ENCODE measurements at regions not wholly inside any gene's neighbourhood (a gene's known extent, or its start where the extent isn't known, plus 50 kb on each side); places are given as distances from the start of the nearest gene placed in this dataset.

GRCh38 chr12:28937196-28937595 is 211.9 kb upstream of the FAR2 start:
- no peak for DNase-seq (ENCODE audit: low read depth in 2 of 2)

GRCh38 chr12:28938056-28938455 is 211.0 kb upstream of the FAR2 start:
- no peak for DNase-seq (ENCODE audit: low read depth in 2 of 2)

- no peak for DNase-seq (ENCODE audit: low read depth in 2 of 2)
Observed at GRCh38 chr12:28938581-28939235, 210.4 kb upstream of the FAR2 start.

- DNase-seq (ENCODE audit: low read depth in 2 of 2): no peak
Observed at GRCh38 chr12:28939427-28939826, 209.7 kb upstream of the FAR2 start.

GRCh38 chr12:28941248-28941647 is 207.8 kb upstream of the FAR2 start:
- DNase-seq (ENCODE audit: low read depth in 2 of 2): no peak

GRCh38 chr12:28946361-28946760 is 202.7 kb upstream of the FAR2 start:
- no peak for DNase-seq (ENCODE audit: low read depth in 2 of 2)

GRCh38 chr12:28948685-28949084 is 200.4 kb upstream of the FAR2 start:
- DNase-seq (ENCODE audit: low read depth in 2 of 2): no peak

GRCh38 chr12:28949184-28949583 is 199.9 kb upstream of the FAR2 start:
- DNase-seq (ENCODE audit: low read depth in 2 of 2): no peak

GRCh38 chr12:28950049-28950448 is 199.0 kb upstream of the FAR2 start:
- DNase-seq (ENCODE audit: low read depth in 2 of 2): no peak

- no peak for DNase-seq (ENCODE audit: low read depth in 2 of 2)
Observed at GRCh38 chr12:28951935-28952334, 197.1 kb upstream of the FAR2 start.

GRCh38 chr12:28954333-28954732 is 194.7 kb upstream of the FAR2 start:
- no peak for DNase-seq (ENCODE audit: low read depth in 2 of 2)

GRCh38 chr12:28955491-28955890 is 193.6 kb upstream of the FAR2 start:
- DNase-seq (ENCODE audit: low read depth in 2 of 2): no peak

GRCh38 chr12:28955931-28956330 is 193.1 kb upstream of the FAR2 start:
- no peak for DNase-seq (ENCODE audit: low read depth in 2 of 2)

GRCh38 chr12:28958553-28959195 is 190.4 kb upstream of the FAR2 start:
- no peak for DNase-seq (ENCODE audit: low read depth in 2 of 2)

GRCh38 chr12:28961948-28962384 is 187.1 kb upstream of the FAR2 start:
- no peak for DNase-seq (ENCODE audit: low read depth in 2 of 2)

- DNase-seq (ENCODE audit: low read depth in 2 of 2): no peak
Observed at GRCh38 chr12:28963554-28963953, 185.5 kb upstream of the FAR2 start.

GRCh38 chr12:28966046-28966780 is 182.9 kb upstream of the FAR2 start:
- no peak for DNase-seq (ENCODE audit: low read depth in 2 of 2)

GRCh38 chr12:28967426-28967825 is 181.7 kb upstream of the FAR2 start:
- DNase-seq (ENCODE audit: low read depth in 2 of 2): no peak

GRCh38 chr12:28973491-28973890 is 175.6 kb upstream of the FAR2 start:
- no peak for DNase-seq (ENCODE audit: low read depth in 2 of 2)

- DNase-seq (ENCODE audit: low read depth in 2 of 2): no peak
Observed at GRCh38 chr12:28974166-28974565, 174.9 kb upstream of the FAR2 start.

- DNase-seq (ENCODE audit: low read depth in 2 of 2): no peak
Observed at GRCh38 chr12:28974883-28975282, 174.2 kb upstream of the FAR2 start.

- no peak for DNase-seq (ENCODE audit: low read depth in 2 of 2)
Observed at GRCh38 chr12:28975564-28976340, 173.3 kb upstream of the FAR2 start.
